GM12874 (cell line): ENCODE measurements at regions not wholly inside any gene's neighbourhood (a gene's known extent, or its start where the extent isn't known, plus 50 kb on each side); places are given as distances from the start of the nearest gene placed in this dataset.

ENCODE experiments used
- CTCF ChIP-seq: IDR thresholded peaks from 2 replicates; pipeline ENCODE4 v1.5.1; 2011; ENCODE audit warnings: low read depth, mild to moderate bottlenecking, control low read depth, low read length, moderate library complexity; ENCODE audit not compliant: insufficient read depth

GRCh38 chr1:38454749-38455441, 404.7 kb downstream of the RRAGC start:
- TF ChIP-seq CTCF = no peak

- TF ChIP-seq CTCF = no peak
Measured at GRCh38 chr1:38454236-38454635, 405.3 kb downstream of the RRAGC start.

- no peak for TF ChIP-seq CTCF
Measured at GRCh38 chr1:38452246-38452645, 405.7 kb upstream of the POU3F1 start.

DNA sequence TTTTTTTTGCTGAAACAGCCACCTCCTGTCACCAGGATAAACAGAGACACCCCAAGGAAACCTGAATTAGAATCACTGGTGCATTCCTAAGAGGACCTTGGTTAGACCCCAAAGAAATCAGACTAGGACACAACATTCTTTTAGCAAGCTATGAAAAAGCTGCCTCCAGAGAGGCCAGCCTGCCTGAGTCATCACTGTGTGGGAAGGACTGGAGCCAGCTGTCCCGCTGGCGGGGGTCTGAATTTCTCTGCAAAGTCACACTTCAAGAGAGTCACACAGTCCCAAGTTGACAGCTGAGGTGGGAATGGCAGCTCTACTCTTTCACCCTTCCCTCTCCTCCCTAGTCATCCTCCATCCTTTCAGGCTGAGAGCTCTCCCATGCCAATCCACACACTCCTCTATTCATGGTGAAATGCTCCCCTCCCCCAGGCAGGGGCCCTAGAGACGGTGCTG, 405.0 kb upstream of the POU3F1 start:
- TF ChIP-seq CTCF = no peak

- no peak for TF ChIP-seq CTCF
Measured at GRCh38 chr1:38448893-38449292, 402.3 kb upstream of the POU3F1 start.

DNA sequence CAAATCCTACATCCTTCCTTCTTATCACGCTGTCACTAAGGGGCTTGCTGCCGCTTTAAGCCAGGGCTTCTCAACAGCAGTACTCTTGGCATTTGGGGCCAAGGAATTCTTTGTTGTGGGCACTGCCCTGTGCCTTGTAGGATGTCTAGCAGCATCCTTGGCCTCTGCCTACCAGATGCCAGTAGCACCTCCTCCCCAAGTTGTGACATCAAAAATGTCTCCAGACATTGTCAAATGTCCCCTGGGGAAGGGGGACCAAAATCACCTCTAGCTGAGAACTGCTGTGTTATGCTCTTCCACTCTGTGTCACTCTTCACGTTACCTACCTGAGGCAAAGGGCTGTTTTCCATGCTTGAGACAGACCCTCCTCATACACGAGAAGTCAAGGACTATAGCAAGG, 400.3 kb upstream of the POU3F1 start:
- TF ChIP-seq CTCF = no peak

GRCh38 chr1:38444770-38445442, 398.3 kb upstream of the POU3F1 start:
- no peak for TF ChIP-seq CTCF
